H54 (cell line): ENCODE measurements at regions not wholly inside any gene's neighbourhood (a gene's known extent, or its start where the extent isn't known, plus 50 kb on each side); places are given as distances from the start of the nearest gene placed in this dataset.
A peak's percentile ranks its signal among the peaks of the same experiment; 100 is the strongest.
"Not testable (repeated sequence)": the region's sequence is repeated elsewhere in the genome, so short reads cannot be mapped to it uniquely, and the experiment has no call there.

Experiments used
- DNase-seq: peaks from one replicate; pipeline ENCODE4 v3.0.0; 2011; ENCODE audit warnings: low spot score, mixed read lengths; ENCODE audit not compliant: insufficient read length
- FAIRE-seq: peaks from 3 replicates; lab custom pipeline; 2011; peaks lifted over from hg19 to GRCh38; lab: Jason Lieb, UNC
- POLR2A ChIP-seq: IDR thresholded peaks from 2 replicates; pipeline ENCODE4 v1.6.1; 2011; ENCODE audit warnings: low read depth, mild to moderate bottlenecking, low read length

DNA sequence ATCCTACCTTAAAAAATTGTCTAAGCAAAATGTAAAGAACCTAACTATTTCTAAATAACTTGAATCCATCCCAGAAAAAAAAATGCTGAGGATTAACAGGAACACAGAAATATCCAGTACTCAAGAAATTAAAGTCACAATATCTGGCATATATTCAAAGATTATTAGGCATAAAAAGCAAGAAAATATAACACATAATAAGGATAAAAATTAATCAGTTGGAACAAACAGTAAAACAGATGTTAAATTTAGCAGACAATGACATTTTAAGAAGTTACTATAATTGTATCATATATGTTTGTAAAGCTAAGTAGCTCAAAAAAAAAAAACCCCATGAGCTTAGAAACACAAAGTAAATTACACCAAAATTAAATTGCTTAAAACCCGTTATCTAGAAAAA is 427.4 kb upstream of the GYPC start:
- FAIRE-seq (no peak), DNase-seq (no peak)
- TF ChIP-seq POLR2A = no peak

DNA sequence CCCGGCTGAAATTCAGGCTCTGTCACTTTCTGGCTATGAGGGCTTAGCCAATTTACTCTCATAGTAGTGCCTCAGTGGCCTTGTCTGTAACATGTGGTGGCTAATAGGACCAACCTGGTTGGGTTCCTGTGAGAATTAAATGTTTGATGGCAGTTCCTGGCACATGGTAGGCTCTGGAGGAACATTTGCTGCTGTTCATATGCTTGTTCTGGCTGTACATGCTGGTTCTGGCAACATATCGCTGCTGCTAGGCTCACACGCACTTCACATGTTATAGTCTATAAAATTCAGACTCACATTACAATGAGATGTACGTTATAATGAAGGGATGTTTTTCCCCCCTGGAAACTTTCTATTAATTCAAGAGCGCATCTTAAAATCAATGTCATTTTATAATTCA is 417.7 kb upstream of the GYPC start:
- no peak for FAIRE-seq
- no peak for DNase-seq
- TF ChIP-seq POLR2A = no peak

DNA sequence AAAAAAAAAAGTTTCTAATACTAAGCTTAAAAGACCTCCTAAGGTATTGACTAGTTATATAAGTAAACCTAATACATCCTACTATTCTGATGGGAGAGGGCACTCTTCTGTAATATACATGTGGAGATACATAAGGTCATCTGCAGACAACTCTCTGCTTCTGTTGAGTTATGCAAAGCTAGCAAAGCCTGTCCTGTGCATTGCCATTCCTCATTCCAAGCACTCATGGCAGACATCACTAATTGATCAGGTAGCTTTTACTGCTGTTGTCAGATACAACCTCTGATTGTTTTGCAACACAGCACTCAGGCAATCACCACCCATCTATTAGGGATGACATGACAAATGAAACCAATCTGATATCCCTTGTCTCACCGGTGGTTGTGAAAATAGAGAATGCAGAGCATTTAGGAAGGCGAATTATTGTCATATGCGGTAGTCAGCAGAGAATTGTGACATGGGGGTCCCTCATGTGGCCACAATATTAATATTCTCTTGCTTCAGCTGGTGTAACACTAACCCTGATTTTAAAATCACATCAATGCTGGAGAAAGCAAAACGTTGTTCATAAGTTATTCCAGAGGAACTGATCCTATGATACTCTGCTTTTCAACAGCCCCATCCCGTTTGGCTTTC is 416.5 kb upstream of the GYPC start:
- FAIRE-seq (no peak), DNase-seq (no peak)
- TF ChIP-seq POLR2A = no peak

GRCh38 chr2:126241001-126241400 is 415.0 kb upstream of the GYPC start:
- no peak for DNase-seq
- TF ChIP-seq POLR2A = no peak
- no peak for FAIRE-seq

DNA sequence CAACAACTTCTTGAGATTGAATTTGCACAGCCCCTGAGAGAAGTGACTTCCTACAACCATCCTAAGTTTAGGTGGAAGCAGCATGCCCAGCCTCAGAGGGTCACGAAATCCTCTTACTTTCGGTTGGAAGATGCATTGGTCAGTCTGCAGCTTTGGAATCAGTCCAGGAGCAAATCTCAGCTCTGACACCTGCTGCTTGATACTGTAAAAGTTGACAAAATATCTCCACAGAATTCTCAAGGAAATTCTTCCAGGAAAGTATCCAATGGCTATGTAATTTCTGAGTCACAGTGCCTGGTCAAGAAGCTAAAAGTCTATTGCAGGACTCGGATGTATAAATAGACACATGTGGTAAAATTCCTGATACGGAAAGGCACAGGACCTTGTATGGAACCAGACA is 414.5 kb upstream of the GYPC start:
- DNase-seq = no peak
- no peak for TF ChIP-seq POLR2A
- no peak for FAIRE-seq

DNA sequence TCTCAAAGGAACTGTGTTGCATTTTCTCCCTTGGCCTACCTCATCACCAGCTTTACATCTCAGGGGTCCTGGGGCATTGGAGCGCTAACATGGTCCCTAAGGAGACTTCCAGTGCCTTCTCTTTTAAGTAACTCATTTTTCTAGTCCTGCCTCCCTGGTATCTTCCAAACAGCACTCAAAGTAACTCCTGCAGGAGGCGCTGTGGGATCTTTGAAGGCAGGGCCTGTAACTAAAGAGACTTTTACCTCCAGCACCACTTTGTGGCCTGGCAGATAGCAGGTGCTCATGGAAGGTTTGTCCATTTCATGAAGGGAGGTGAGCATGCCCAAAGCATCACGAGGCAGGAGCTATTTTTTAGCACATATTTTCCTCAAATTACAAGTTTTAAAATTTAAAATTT is 411.0 kb upstream of the GYPC start:
- no peak for FAIRE-seq
- DNase-seq = peak; percentile 6
- no peak for TF ChIP-seq POLR2A

DNA sequence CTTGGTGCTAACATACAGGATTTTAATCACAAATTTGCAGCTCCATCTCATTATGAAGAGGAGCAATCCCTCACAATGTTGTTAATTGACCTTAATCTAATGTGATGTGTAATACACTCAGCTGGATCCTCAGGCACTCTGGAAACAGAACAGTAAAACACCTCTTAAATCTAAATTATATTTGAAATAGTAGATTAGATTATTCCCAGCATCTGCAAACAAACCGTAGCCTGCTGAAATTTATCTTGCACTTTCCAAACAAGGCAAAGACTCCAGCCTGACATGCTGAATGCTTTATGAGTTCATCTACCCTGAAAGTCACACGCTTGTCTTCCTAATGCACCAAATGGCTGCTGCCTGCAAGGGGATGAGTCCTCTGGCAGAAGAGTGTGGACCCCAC is 402.3 kb upstream of the GYPC start:
- no peak for DNase-seq
- no peak for TF ChIP-seq POLR2A
- FAIRE-seq = no peak

DNA sequence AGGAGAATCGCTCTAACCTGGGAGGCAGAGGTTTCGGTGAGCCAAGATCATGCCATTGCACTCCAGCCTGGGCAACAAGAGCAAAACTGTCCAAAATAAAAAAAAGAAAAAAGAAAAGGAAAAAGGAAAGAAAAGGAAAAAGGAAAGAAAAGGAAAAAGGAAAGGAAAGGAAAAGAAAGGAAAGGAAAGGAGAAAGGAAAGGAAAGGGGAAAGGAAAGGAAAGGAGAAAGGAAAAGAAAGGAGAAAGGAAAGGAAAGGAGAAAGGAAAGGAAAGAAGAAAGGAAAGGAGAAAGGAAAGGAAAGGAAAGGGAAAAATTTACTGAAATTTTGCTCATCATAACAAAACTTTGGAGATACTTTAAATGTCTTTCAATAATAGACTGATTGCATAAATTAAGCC is 391.3 kb upstream of the GYPC start:
- no peak for FAIRE-seq
- TF ChIP-seq POLR2A = no peak

DNA sequence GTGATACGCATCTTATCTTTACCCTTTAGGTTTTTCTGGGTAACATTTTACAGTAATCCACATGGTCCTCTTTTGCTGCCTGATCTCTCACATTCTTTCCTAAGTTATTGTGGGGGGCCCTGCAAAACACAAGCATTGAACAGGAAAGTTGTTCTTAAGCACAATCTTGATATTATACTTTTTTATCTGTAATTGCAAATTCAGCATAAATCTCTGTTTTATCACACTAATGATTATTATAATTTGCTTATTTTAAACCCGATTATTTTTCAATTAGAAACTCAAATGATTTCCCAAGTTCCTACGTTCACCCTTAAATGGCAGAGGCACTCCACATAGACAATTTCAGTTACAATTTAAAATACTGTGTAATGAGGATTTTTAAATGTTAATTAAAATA is 386.0 kb upstream of the GYPC start:
- no peak for FAIRE-seq

More for the DNA sequence above, 391.3 kb upstream of the GYPC start:
- no peak for DNase-seq

DNA sequence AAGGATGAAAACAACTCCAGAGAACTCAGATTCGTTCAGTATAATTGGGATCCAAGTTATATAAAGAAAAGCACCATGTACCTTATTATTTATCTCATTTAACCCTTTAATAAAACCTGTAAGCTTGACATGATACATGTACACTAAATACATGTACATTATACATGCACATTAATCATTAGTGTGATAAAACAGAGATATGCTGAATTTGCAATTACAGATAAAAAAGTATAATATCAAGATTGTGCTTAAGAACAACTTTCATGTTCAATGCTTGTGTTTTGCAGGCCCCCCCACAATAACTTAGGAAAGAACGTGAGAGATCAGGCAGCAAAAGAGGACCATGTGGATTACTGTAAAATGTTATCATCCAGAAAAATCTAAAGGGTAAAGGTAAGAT is 385.4 kb upstream of the GYPC start:
- DNase-seq (no peak), FAIRE-seq (no peak)
- no peak for TF ChIP-seq POLR2A

More for the DNA sequence above, 386.0 kb upstream of the GYPC start:
- no peak for DNase-seq
- no peak for TF ChIP-seq POLR2A

- FAIRE-seq = no peak
- TF ChIP-seq POLR2A = no peak
- no peak for DNase-seq
Observed at GRCh38 chr2:126272401-126272800, 383.6 kb upstream of the GYPC start.

DNA sequence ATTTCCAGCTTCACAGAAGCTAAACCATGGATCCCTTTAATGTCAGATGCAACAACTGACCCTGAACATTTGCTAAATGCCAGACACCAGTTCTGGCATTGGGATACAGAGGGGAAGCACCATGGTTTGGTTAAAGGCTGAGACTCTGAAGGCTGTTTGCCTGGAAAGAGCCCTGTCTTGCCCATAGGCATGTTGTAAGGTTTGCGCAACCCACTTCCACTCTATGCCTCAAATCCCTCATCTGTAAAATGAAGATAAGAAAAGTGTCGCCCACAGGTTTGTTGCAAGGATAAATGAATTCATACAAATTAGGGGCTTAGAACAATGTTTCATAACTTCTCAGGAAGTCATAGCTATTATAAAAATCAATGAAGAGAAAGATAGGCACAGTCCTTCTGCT is 380.9 kb upstream of the GYPC start:
- no peak for TF ChIP-seq POLR2A
- no peak for FAIRE-seq
- no peak for DNase-seq

- not testable (repeated sequence) for DNase-seq, FAIRE-seq
Observed at GRCh38 chr2:126276268-126276667, 379.7 kb upstream of the GYPC start.

DNA sequence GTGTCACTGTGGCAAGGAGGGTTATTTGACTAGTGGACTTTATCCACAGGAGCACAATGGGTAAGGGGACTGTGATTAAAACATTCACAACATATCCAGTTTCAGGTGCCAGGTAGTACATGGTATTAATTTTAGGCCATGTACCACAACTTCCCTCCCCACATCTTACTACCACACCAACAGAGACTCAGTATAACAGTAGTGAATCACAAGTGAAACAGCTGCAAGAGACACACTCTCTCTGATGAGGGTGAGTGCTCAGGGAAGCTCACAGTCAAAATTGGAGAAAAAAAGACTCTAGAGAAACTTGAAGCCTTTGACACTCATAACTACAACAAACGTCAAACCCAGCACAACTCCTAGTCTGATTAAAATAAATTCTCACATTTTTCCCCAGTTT is 367.6 kb upstream of the GYPC start:
- no peak for TF ChIP-seq POLR2A
- no peak for FAIRE-seq
- DNase-seq = no peak

DNA sequence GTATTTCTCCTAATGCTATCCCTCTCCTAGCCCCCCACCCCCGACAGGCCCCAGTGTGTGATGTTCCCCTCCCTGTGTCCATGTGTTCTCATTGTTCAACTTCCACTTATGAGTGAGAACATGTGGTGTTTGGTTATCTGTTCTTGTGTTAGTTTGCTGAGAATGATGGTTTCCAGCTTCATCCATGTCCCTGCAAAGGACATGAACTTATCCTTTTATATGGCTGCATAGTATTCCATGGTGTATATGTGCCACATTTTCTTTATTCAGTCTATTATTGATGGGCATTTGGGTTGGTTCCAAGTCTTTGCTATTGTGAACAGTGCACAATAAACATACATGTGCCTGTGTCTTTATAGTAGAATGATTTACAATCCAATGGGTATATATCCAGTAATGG is 362.0 kb upstream of the GYPC start:
- FAIRE-seq, DNase-seq: not testable (repeated sequence)
